Colonic mucosa (tissue), 4 donors: ENCODE measurements at regions not wholly inside any gene's neighbourhood (a gene's known extent, or its start where the extent isn't known, plus 50 kb on each side); places are given as distances from the start of the nearest gene placed in this dataset.

Experiments
- DNase-seq: peaks from one replicate; pipeline ENCODE4 v3.0.0-alpha.2; 2020
- H3K27ac ChIP-seq: fragments of 200-600 bp; one replicate; pipeline ENCODE4 v1.8.0; 2021
- H3K27me3 ChIP-seq: fragments of 200-600 bp; one replicate; pipeline ENCODE4 v1.8.0; 2021
- H3K36me3 ChIP-seq: fragments of 200-600 bp; one replicate; pipeline ENCODE4 v1.8.0; 2021
- H3K4me1 ChIP-seq: fragments of 200-600 bp; one replicate; pipeline ENCODE4 v1.8.0; 2021; ENCODE audit warnings: mild to moderate bottlenecking
- H3K4me3 ChIP-seq: fragments of 200-600 bp; one replicate; pipeline ENCODE4 v1.8.0; 2021
- H3K9ac ChIP-seq, 2 donors: one replicate each; pipeline ENCODE4 v1.7.0; 2013; ENCODE audit warnings: control low read depth in 2 of 2, low read depth in 2 of 2, low read length in 2 of 2
- H3K9me3 ChIP-seq: fragments of 200-600 bp; one replicate; pipeline ENCODE4 v1.8.0; 2021
- intact Hi-C: fragments of 100-400 bp; cut with DNase I; formaldehyde crosslinking; loops from one replicate; pipeline ENCODE4 v1.14.1; 2022
- TF ChIP-seq, protein P1 (sequence below): fragments of 200-600 bp; IDR thresholded peaks from one replicate; pipeline ENCODE4 v1.8.0; 2022; ENCODE audit warnings: antibody characterized with exemption, mild to moderate bottlenecking
- donor health status: healthy.
- donor health status: DM: no; HTN: no; CAD: no.
- donor health status: DM: no; HTN: no; CAD: no.

DNA sequence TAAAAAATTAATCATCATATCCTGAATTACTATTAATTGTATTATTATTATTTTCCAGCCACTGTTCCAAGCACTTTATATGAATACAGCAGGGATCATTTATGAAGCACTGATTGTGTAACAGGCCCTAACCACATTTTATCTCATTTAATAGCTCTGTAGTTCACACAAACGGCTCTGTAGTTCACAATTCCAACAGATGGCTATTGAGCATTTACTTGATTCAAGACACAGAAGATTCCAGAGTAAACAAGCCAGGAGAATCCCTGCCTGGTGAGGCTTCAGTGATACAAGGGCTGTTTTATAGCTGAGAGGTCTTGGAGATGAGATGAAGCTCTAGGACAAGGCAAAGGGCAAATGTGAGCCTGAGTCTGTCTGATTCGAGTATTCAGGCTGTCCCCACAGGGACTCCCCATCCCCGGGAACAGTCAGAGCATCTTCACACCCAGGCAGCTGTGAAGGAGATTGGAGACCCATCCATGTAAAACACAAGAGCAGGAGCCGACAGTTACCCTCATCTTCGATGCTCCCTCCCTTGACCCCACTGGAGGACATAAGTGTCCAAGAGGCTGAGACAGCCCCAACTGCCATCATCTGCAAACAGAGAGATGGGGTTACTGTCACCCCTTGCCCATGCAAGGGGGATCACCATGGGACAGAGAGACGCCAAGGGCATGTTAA lies 222.5 kb downstream of the MN1 start:
- no peaks in the 10 kb centered on the region for H3K27me3 ChIP-seq
- no peaks in the 10 kb centered on the region for H3K4me1 ChIP-seq
- H3K9ac ChIP-seq: no peak overlapping the region
- H3K4me3 ChIP-seq: no peak overlapping the region
- intact Hi-C loops: no loop called here
- no peaks in the 10 kb centered on the region for H3K9me3 ChIP-seq
- no peak overlapping the region for H3K27ac ChIP-seq
- no peaks in the 10 kb centered on the region for H3K36me3 ChIP-seq
- no peak for DNase-seq
- TF ChIP-seq, protein P1, sequence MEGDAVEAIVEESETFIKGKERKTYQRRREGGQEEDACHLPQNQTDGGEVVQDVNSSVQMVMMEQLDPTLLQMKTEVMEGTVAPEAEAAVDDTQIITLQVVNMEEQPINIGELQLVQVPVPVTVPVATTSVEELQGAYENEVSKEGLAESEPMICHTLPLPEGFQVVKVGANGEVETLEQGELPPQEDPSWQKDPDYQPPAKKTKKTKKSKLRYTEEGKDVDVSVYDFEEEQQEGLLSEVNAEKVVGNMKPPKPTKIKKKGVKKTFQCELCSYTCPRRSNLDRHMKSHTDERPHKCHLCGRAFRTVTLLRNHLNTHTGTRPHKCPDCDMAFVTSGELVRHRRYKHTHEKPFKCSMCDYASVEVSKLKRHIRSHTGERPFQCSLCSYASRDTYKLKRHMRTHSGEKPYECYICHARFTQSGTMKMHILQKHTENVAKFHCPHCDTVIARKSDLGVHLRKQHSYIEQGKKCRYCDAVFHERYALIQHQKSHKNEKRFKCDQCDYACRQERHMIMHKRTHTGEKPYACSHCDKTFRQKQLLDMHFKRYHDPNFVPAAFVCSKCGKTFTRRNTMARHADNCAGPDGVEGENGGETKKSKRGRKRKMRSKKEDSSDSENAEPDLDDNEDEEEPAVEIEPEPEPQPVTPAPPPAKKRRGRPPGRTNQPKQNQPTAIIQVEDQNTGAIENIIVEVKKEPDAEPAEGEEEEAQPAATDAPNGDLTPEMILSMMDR: no peak

DNA sequence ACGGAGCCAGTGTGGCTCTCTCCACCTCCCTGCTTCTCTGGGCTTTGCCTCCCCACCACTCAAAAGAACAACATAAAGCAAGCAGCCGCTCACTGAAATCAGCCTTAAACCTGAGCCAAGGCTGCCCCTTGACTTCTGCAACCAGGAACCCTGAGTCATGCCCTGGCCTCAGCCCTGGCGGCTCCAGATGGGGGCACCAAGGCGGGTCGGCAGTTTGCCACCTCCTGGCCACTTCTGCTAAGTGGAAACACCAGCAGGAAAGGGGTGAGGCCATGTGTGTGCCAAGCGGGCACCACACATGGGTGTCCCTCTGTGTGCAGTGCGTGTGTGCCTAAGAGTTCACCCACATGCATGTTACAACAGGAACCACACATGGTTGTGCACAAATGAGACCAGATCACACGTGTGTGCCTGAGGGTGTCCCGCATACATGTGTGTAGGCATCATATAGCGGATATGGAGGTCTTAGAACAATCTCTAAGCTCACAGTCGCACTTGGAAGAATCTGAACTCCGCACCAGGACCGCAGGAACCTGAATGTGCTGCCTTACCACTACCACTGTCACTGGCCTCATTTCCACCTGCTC lies 221.2 kb downstream of the MN1 start:
- intact Hi-C loops: no loop called here
- no peaks in the 10 kb centered on the region for H3K36me3 ChIP-seq
- H3K27ac ChIP-seq: no peak overlapping the region
- TF ChIP-seq, protein P1: no peak
- no peak overlapping the region for H3K4me3 ChIP-seq
- H3K27me3 ChIP-seq: no peaks in the 10 kb centered on the region
- no peak for DNase-seq
- H3K4me1 ChIP-seq: no peaks in the 10 kb centered on the region
- H3K9ac ChIP-seq: no peak overlapping the region
- no peaks in the 10 kb centered on the region for H3K9me3 ChIP-seq

DNA sequence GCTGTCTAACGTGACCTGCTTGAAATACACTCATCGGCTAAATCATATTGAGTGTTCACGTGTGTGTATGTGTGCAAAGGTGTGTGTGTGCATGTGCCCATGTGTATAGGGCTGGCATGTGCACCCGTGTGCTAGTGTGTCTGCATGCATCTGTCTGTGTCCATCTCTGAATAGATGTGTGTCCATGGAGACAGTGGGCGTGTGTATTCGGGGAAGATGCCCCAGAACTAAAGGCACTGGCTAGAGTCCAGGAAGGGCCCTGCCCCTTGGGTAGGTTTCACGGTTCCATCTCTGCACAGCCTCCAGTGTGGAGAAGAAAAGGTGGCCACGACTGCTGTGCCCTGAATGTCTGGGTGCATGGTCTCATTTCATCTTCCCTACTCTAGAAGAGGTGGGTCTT lies 220.3 kb downstream of the MN1 start:
- TF ChIP-seq, protein P1: no peak
- H3K9me3 ChIP-seq: no peaks in the 10 kb centered on the region
- H3K9ac ChIP-seq: no peak overlapping the region
- intact Hi-C loops: no loop called here
- H3K4me1 ChIP-seq: no peaks in the 10 kb centered on the region
- H3K27ac ChIP-seq: no peak overlapping the region
- no peaks in the 10 kb centered on the region for H3K27me3 ChIP-seq
- no peak for DNase-seq
- no peak overlapping the region for H3K4me3 ChIP-seq
- no peaks in the 10 kb centered on the region for H3K36me3 ChIP-seq

DNA sequence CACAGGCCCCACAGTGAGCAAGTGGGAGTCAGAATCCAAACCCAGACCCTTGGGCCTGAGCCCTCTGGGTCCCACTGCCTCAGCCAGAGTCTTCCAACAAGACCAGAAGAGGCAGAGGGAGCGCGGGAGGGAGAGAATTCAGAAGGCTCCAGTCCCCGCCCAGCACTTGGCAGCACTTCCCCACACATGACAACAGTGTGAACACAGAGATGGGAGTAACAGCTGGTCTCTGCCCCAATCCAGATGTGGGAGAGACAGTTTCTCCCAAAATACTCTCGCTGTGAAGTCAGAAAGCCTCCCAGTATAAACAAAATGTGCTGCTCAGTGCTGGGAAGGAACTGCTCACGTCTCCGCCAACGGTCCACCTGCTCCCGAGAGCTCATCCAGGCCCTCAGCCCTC lies 219.9 kb downstream of the MN1 start:
- Histone ChIP-seq H3K9me3 (no peaks in the 10 kb centered on the region), H3K27ac (no peak overlapping the region)

DNA sequence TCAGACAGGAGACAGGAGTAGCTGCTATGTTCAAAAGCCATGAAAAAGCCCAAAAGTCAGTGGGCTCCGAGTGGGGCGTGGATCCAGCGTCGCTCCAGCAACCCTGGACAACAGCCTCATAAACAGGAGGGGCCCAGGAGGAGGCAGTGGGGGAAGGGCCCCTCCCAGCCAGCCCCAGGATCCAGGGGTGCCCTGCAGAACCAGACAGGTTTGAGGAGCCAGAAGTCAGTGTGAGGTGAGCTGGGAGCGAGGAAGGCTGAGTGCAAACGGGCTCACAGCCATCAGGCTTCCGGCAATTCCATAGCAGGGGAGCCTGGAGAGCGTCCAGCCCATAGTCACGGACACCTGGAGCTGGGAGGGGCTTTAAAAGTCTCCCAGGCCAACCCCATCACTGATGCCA lies 217.7 kb downstream of the MN1 start:
- no peaks in the 10 kb centered on the region for H3K4me1 ChIP-seq
- intact Hi-C loops: no loop called here

More for the DNA sequence above, 219.9 kb downstream of the MN1 start:
- Histone ChIP-seq H3K9ac (no peak overlapping the region), H3K27me3 (no peaks in the 10 kb centered on the region), H3K4me3 (no peak overlapping the region), H3K4me1 (no peaks in the 10 kb centered on the region), H3K36me3 (no peaks in the 10 kb centered on the region)
- DNase-seq: peak; percentile 52
- TF ChIP-seq, protein P1: no peak
- intact Hi-C loops: no loop called here

More for the DNA sequence above, 217.7 kb downstream of the MN1 start:
- Histone ChIP-seq H3K27ac (no peak overlapping the region), H3K9me3 (no peaks in the 10 kb centered on the region), H3K4me3 (no peak overlapping the region), H3K27me3 (no peaks in the 10 kb centered on the region), H3K9ac (no peak overlapping the region), H3K36me3 (no peaks in the 10 kb centered on the region)
- TF ChIP-seq, protein P1: no peak
- no peak for DNase-seq
